ENCODE measurements at regions not wholly inside any gene's neighbourhood (a gene's known extent, or its start where the extent isn't known, plus 50 kb on each side); places are given as distances from the start of the nearest gene placed in this dataset.

- Histone ChIP-seq H3K27me3 (ENCODE audit: control insufficient read depth, insufficient read depth, low read length) (no peaks in the 10 kb centered on the region), H3K4me3 (ENCODE audit: low read depth, low read length) (no peak overlapping the region), H3K36me3 (ENCODE audit: control insufficient read depth, insufficient read depth, low read length) (no peaks in the 10 kb centered on the region)
- ChIA-PET CTCF (no interaction called here), POLR2A (no interaction called here)
- TF ChIP-seq, protein P1, sequence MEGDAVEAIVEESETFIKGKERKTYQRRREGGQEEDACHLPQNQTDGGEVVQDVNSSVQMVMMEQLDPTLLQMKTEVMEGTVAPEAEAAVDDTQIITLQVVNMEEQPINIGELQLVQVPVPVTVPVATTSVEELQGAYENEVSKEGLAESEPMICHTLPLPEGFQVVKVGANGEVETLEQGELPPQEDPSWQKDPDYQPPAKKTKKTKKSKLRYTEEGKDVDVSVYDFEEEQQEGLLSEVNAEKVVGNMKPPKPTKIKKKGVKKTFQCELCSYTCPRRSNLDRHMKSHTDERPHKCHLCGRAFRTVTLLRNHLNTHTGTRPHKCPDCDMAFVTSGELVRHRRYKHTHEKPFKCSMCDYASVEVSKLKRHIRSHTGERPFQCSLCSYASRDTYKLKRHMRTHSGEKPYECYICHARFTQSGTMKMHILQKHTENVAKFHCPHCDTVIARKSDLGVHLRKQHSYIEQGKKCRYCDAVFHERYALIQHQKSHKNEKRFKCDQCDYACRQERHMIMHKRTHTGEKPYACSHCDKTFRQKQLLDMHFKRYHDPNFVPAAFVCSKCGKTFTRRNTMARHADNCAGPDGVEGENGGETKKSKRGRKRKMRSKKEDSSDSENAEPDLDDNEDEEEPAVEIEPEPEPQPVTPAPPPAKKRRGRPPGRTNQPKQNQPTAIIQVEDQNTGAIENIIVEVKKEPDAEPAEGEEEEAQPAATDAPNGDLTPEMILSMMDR (IDR thresholded peaks at IDR 0.05; ENCODE audit: insufficient read depth, low read depth, low read length) = no peak
- no peak for DNase-seq (ENCODE audit: low read depth)
Measured at GRCh38 chr2:136530146-136530545, 235.2 kb upstream of the THSD7B start.

GRCh38 chr2:136527560-136527959, 237.8 kb upstream of the THSD7B start:
- ChIA-PET CTCF (no interaction called here), POLR2A (no interaction called here)
- no peak overlapping the region for H3K4me3 ChIP-seq (ENCODE audit: low read depth, low read length)
- no peaks in the 10 kb centered on the region for H3K27me3 ChIP-seq (ENCODE audit: control insufficient read depth, insufficient read depth, low read length)
- TF ChIP-seq, protein P1 (IDR thresholded peaks at IDR 0.05; ENCODE audit: insufficient read depth, low read depth, low read length) = no peak
- no peak for DNase-seq (ENCODE audit: low read depth)
- no peaks in the 10 kb centered on the region for H3K36me3 ChIP-seq (ENCODE audit: control insufficient read depth, insufficient read depth, low read length)

- no peak overlapping the region for H3K4me3 ChIP-seq (ENCODE audit: low read depth, low read length)
- ChIA-PET POLR2A (no interaction called here), CTCF (no interaction called here)
- no peak for DNase-seq (ENCODE audit: low read depth)
- TF ChIP-seq, protein P1 (IDR thresholded peaks at IDR 0.05; ENCODE audit: insufficient read depth, low read depth, low read length) = no peak
- no peaks in the 10 kb centered on the region for H3K36me3 ChIP-seq (ENCODE audit: control insufficient read depth, insufficient read depth, low read length)
- no peaks in the 10 kb centered on the region for H3K27me3 ChIP-seq (ENCODE audit: control insufficient read depth, insufficient read depth, low read length)
Measured at GRCh38 chr2:136522724-136523123, 242.6 kb upstream of the THSD7B start.

DNA sequence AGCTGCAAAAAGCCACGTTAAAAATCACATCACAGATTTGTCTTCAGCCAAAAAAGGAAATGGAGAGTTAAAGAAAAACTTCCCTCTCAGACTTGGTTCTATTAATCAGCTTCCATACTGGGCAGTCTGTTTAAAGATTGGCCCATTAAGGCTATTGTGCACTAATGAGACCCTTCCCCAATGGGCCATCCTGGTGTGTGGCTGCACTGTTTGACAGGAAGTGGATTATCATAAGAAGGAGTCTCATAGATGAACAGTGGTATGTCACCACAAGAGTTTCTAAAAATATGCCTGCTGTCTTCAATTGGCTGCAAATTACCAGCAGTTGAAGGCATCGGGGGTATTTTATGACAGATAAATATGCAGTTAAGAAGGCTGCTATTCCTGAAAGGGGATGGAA, 247.6 kb upstream of the THSD7B start:
- TF ChIP-seq, protein P1 (IDR thresholded peaks at IDR 0.05; ENCODE audit: insufficient read depth, low read depth, low read length) = no peak
- ChIA-PET CTCF (no interaction called here), POLR2A (no interaction called here)
- H3K36me3 ChIP-seq (ENCODE audit: control insufficient read depth, insufficient read depth, low read length) = no peaks in the 10 kb centered on the region
- H3K4me3 ChIP-seq (ENCODE audit: low read depth, low read length) = no peak overlapping the region
- no peaks in the 10 kb centered on the region for H3K27me3 ChIP-seq (ENCODE audit: control insufficient read depth, insufficient read depth, low read length)
- DNase-seq (ENCODE audit: low read depth) = no peak

- TF ChIP-seq, protein P1 (IDR thresholded peaks at IDR 0.05; ENCODE audit: insufficient read depth, low read depth, low read length) = no peak
- POLR2A ChIA-PET = no interaction called here
- Histone ChIP-seq H3K36me3 (ENCODE audit: control insufficient read depth, insufficient read depth, low read length) (no peaks in the 10 kb centered on the region), H3K27me3 (ENCODE audit: control insufficient read depth, insufficient read depth, low read length) (no peaks in the 10 kb centered on the region), H3K4me3 (ENCODE audit: low read depth, low read length) (no peak overlapping the region)
- no peak for DNase-seq (ENCODE audit: low read depth)
- CTCF ChIA-PET = no interaction called here
Measured at GRCh38 chr2:136510244-136510643, 255.1 kb upstream of the THSD7B start.
